ENCODE measurements at regions not wholly inside any gene's neighbourhood (a gene's known extent, or its start where the extent isn't known, plus 50 kb on each side); places are given as distances from the start of the nearest gene placed in this dataset.

DNA sequence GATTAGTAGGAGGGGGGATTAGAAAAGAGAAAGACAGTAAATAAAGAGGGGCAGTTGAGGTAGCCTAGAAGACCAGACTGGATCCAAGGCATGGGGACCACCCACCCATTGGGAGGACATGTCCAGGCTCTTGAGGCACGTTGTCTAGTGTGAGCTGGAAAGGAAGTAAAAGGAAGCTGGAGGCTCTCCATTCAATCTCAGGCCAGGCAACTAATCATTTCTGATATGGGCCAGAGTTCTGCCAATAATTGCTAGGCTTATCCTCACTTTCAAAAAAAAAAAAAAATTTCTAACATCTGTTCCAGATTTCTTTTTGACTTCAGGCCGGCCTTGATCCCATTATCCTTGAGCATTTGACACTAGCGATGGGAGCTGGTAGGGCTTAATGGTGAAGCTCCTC, 476.1 kb downstream of the SOX6 start:
- no peak for TF ChIP-seq TAF1 (IDR thresholded peaks at IDR 0.05; ENCODE audit: borderline replicate concordance, insufficient read depth, low read length)
- TF ChIP-seq REST (IDR thresholded peaks at IDR 0.05; ENCODE audit: insufficient read depth in 1 of 2, low read depth in 2 of 2, low read length in 2 of 2), result no peak
- no peak for TF ChIP-seq SIN3A (IDR thresholded peaks at IDR 0.05; ENCODE audit: borderline replicate concordance, insufficient read depth, low read length)
- no peak for TF ChIP-seq FOXP2 (optimal IDR thresholded peaks at IDR 0.05; ENCODE audit: borderline replicate concordance, extremely low read depth, extremely low read length, insufficient read depth)
- TF ChIP-seq POLR2AphosphoS5 (IDR thresholded peaks at IDR 0.05; ENCODE audit: low read depth, low read length), result no peak

GRCh38 chr11:15882876-15883454, 473.4 kb downstream of the SOX6 start:
- TF ChIP-seq TAF1 (IDR thresholded peaks at IDR 0.05; ENCODE audit: borderline replicate concordance, insufficient read depth, low read length) (no peak), REST (IDR thresholded peaks at IDR 0.05; ENCODE audit: insufficient read depth in 1 of 2, low read depth in 2 of 2, low read length in 2 of 2) (no peak), SIN3A (IDR thresholded peaks at IDR 0.05; ENCODE audit: borderline replicate concordance, insufficient read depth, low read length) (no peak), POLR2AphosphoS5 (IDR thresholded peaks at IDR 0.05; ENCODE audit: low read depth, low read length) (no peak), FOXP2 (optimal IDR thresholded peaks at IDR 0.05; ENCODE audit: borderline replicate concordance, extremely low read depth, extremely low read length, insufficient read depth) (no peak)

DNA sequence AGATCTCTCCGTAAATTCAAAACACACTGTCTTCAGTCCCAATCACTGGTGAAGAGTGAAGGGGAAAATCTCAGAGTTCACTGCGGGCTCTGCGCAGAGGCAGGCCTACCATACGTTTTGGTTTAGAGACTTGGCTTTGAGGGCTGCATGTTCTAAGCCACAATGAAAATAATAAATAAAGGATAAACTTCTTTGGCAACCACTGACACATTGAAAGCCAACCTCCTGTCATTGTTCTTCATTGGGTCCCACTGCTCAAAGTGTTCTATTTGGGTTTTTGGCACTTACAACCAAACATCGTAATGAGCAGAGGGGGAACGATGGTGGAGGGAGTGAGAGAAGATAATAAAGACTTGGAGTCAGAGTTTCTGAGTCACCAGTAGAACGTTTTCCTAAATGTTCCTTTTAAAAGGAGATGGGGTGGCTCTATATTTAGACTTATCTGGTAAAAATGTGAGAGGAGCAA, 472.9 kb downstream of the SOX6 start:
- no peak for TF ChIP-seq REST (IDR thresholded peaks at IDR 0.05; ENCODE audit: insufficient read depth in 1 of 2, low read depth in 2 of 2, low read length in 2 of 2)
- no peak for TF ChIP-seq FOXP2 (optimal IDR thresholded peaks at IDR 0.05; ENCODE audit: borderline replicate concordance, extremely low read depth, extremely low read length, insufficient read depth)
- no peak for TF ChIP-seq SIN3A (IDR thresholded peaks at IDR 0.05; ENCODE audit: borderline replicate concordance, insufficient read depth, low read length)
- TF ChIP-seq POLR2AphosphoS5 (IDR thresholded peaks at IDR 0.05; ENCODE audit: low read depth, low read length), result no peak
- no peak for TF ChIP-seq TAF1 (IDR thresholded peaks at IDR 0.05; ENCODE audit: borderline replicate concordance, insufficient read depth, low read length)

GRCh38 chr11:15884141-15884540, 472.2 kb downstream of the SOX6 start:
- no peak for TF ChIP-seq REST (IDR thresholded peaks at IDR 0.05; ENCODE audit: insufficient read depth in 1 of 2, low read depth in 2 of 2, low read length in 2 of 2)
- no peak for TF ChIP-seq POLR2AphosphoS5 (IDR thresholded peaks at IDR 0.05; ENCODE audit: low read depth, low read length)
- TF ChIP-seq SIN3A (IDR thresholded peaks at IDR 0.05; ENCODE audit: borderline replicate concordance, insufficient read depth, low read length), result no peak
- TF ChIP-seq FOXP2 (optimal IDR thresholded peaks at IDR 0.05; ENCODE audit: borderline replicate concordance, extremely low read depth, extremely low read length, insufficient read depth), result no peak
- TF ChIP-seq TAF1 (IDR thresholded peaks at IDR 0.05; ENCODE audit: borderline replicate concordance, insufficient read depth, low read length), result no peak
